ENCODE measurements at regions not wholly inside any gene's neighbourhood (a gene's known extent, or its start where the extent isn't known, plus 50 kb on each side); places are given as distances from the start of the nearest gene placed in this dataset.

GRCh38 chr4:130814896-130815295 lies 1718.9 kb downstream of the C4orf33 start:
- TF ChIP-seq CTCF (IDR thresholded peaks at IDR 0.05; ENCODE audit: poor library complexity) (no peak), EZH2 (IDR thresholded peaks at IDR 0.05; ENCODE audit: borderline replicate concordance) (no peak), EZH2phosphoT487 (IDR thresholded peaks at IDR 0.05; ENCODE audit: low read depth, severe bottlenecking, unreplicated experiment) (no peak)

Measured in hepatocyte (in vitro differentiated cells).